Type B pancreatic cell (in vitro differentiated cells): ENCODE measurements at regions not wholly inside any gene's neighbourhood (a gene's known extent, or its start where the extent isn't known, plus 50 kb on each side); places are given as distances from the start of the nearest gene placed in this dataset.
"Not testable (repeated sequence)": the region's sequence is repeated elsewhere in the genome, so short reads cannot be mapped to it uniquely, and the experiment has no call there.

Source experiments
- DNase-seq: peaks from one replicate; pipeline ENCODE4 v3.0.0; 2021; ENCODE audit warnings: mixed read lengths; ENCODE audit not compliant: unreplicated experiment; ENCODE audit errors: extremely low spot score
- H3K27ac Mint-ChIP-seq: 2 replicates; pipeline ENCODE4 v1.8.0; 2021; ENCODE audit warnings: mild to moderate bottlenecking, mixed read lengths
- H3K27me3 Mint-ChIP-seq: 2 replicates; pipeline ENCODE4 v1.8.0; 2021; ENCODE audit warnings: mixed read lengths
- H3K36me3 Mint-ChIP-seq: 2 replicates; pipeline ENCODE4 v1.8.0; 2021; ENCODE audit warnings: mixed read lengths
- H3K4me1 Mint-ChIP-seq: one replicate; pipeline ENCODE4 v1.8.0; 2021; ENCODE audit warnings: mixed read lengths; ENCODE audit not compliant: unreplicated experiment
- H3K4me3 Mint-ChIP-seq: 2 replicates; pipeline ENCODE4 v1.8.0; 2021; ENCODE audit warnings: mild to moderate bottlenecking, mixed read lengths
- H3K9me3 Mint-ChIP-seq: 2 replicates; pipeline ENCODE4 v1.8.0; 2021; ENCODE audit warnings: mixed read lengths
- CTCF ChIP-seq: fragments of 200-600 bp; sonication (generic); conservative IDR thresholded peaks from 2 replicates; pipeline ENCODE4 v1.5.0; 2021; ENCODE audit warnings: antibody characterized with exemption, mild to moderate bottlenecking

GRCh38 chr14:106626942-106627588 is 1100.7 kb downstream of the TMEM121 start:
- not testable (repeated sequence) for H3K4me1 Mint-ChIP-seq, H3K27me3 Mint-ChIP-seq, H3K27ac Mint-ChIP-seq, H3K4me3 Mint-ChIP-seq, H3K36me3 Mint-ChIP-seq, DNase-seq
- TF ChIP-seq CTCF = peak; percentile 21
- peaks cover 21% of the 10 kb centered on the region for H3K9me3 Mint-ChIP-seq

- Mint-ChIP-seq H3K27ac (no peak overlapping the region), H3K4me3 (no peak overlapping the region), H3K9me3 (peaks cover 10% of the 10 kb centered on the region), H3K36me3 (peaks cover 3% of the 10 kb centered on the region), H3K4me1 (no peaks in the 10 kb centered on the region), H3K27me3 (no peaks in the 10 kb centered on the region)
- TF ChIP-seq CTCF = no peak
- no peak for DNase-seq
These were observed 1105.5 kb downstream of the TMEM121 start for GRCh38 chr14:106631879-106632278.

- no peak overlapping the region for H3K27ac Mint-ChIP-seq
- H3K36me3 Mint-ChIP-seq = peaks cover 3% of the 10 kb centered on the region
- no peaks in the 10 kb centered on the region for H3K27me3 Mint-ChIP-seq
- no peaks in the 10 kb centered on the region for H3K4me1 Mint-ChIP-seq
- TF ChIP-seq CTCF = no peak
- DNase-seq = no peak
- no peak overlapping the region for H3K4me3 Mint-ChIP-seq
- H3K9me3 Mint-ChIP-seq = peaks cover 11% of the 10 kb centered on the region
These were observed 1107.3 kb downstream of the TMEM121 start for GRCh38 chr14:106633721-106634120.

GRCh38 chr14:106635569-106635968 is 1109.2 kb downstream of the TMEM121 start:
- H3K4me3 Mint-ChIP-seq = no peak overlapping the region
- no peaks in the 10 kb centered on the region for H3K36me3 Mint-ChIP-seq
- H3K4me1 Mint-ChIP-seq = no peaks in the 10 kb centered on the region
- H3K27ac Mint-ChIP-seq = no peak overlapping the region
- TF ChIP-seq CTCF = no peak
- DNase-seq = no peak
- peaks cover 4% of the 10 kb centered on the region for H3K9me3 Mint-ChIP-seq
- H3K27me3 Mint-ChIP-seq = no peaks in the 10 kb centered on the region

GRCh38 chr14:106638786-106639452 is 1112.5 kb downstream of the TMEM121 start:
- H3K4me3 Mint-ChIP-seq, H3K36me3 Mint-ChIP-seq, H3K4me1 Mint-ChIP-seq, H3K27me3 Mint-ChIP-seq, H3K27ac Mint-ChIP-seq, DNase-seq: not testable (repeated sequence)
- H3K9me3 Mint-ChIP-seq = peaks cover 12% of the 10 kb centered on the region

GRCh38 chr14:106642090-106642489 is 1115.7 kb downstream of the TMEM121 start:
- no peak for TF ChIP-seq CTCF
- Mint-ChIP-seq H3K27ac (no peak overlapping the region), H3K9me3 (peaks cover 17% of the 10 kb centered on the region), H3K4me3 (no peak overlapping the region), H3K36me3 (no peaks in the 10 kb centered on the region), H3K4me1 (no peaks in the 10 kb centered on the region), H3K27me3 (no peaks in the 10 kb centered on the region)
- DNase-seq = no peak

- not testable (repeated sequence) for DNase-seq, H3K27me3 Mint-ChIP-seq, H3K36me3 Mint-ChIP-seq, H3K4me1 Mint-ChIP-seq, H3K27ac Mint-ChIP-seq, H3K4me3 Mint-ChIP-seq
- H3K9me3 Mint-ChIP-seq = peaks cover 17% of the 10 kb centered on the region
These were observed 1116.6 kb downstream of the TMEM121 start for GRCh38 chr14:106642971-106643370.

GRCh38 chr14:106648874-106649273 is 1122.5 kb downstream of the TMEM121 start:
- not testable (repeated sequence) for H3K27me3 Mint-ChIP-seq, H3K36me3 Mint-ChIP-seq, H3K4me1 Mint-ChIP-seq, H3K27ac Mint-ChIP-seq, H3K4me3 Mint-ChIP-seq, DNase-seq
- H3K9me3 Mint-ChIP-seq = peaks cover 11% of the 10 kb centered on the region
